DND-41 (cell line): ENCODE measurements at regions not wholly inside any gene's neighbourhood (a gene's known extent, or its start where the extent isn't known, plus 50 kb on each side); places are given as distances from the start of the nearest gene placed in this dataset.

Source experiments
- ATAC-seq: fragments of 200-7000 bp; cut with Tn5 transposase; 3 replicates; pipeline ENCODE4 v1.9.1; 2021; ENCODE audit warnings: low read depth; ENCODE audit not compliant: insufficient read depth
- DNase-seq: peaks from one replicate; pipeline ENCODE4 v3.0.0-alpha.2; 2020
- H2AFZ ChIP-seq: 2 replicates; pipeline ENCODE4 v1.6.0; 2012; ENCODE audit warnings: low read depth, low read length
- H3K27ac ChIP-seq: 2 replicates; pipeline ENCODE4 v1.5.1; 2012; ENCODE audit warnings: low read length, inconsistent platforms
- H3K27me3 ChIP-seq: fragments of 200-600 bp; sonication (generic); 2 replicates; pipeline ENCODE4 v1.6.0; 2012; ENCODE audit warnings: low read length, mild to moderate bottlenecking, inconsistent platforms; ENCODE audit not compliant: insufficient read depth, poor library complexity
- H3K36me3 ChIP-seq: 2 replicates; pipeline ENCODE4 v1.5.1; 2012; ENCODE audit warnings: low read length, inconsistent platforms; ENCODE audit not compliant: insufficient read depth
- H3K4me1 ChIP-seq: 2 replicates; pipeline ENCODE4 v1.5.1; 2012; ENCODE audit warnings: mild to moderate bottlenecking, low read length; ENCODE audit not compliant: insufficient read depth
- H3K4me2 ChIP-seq: 2 replicates; pipeline ENCODE4 v1.6.0; 2012; ENCODE audit warnings: mild to moderate bottlenecking, moderate library complexity, low read length, inconsistent platforms; ENCODE audit not compliant: insufficient read depth
- H3K4me3 ChIP-seq, 2 experiments: fragments of 200-600 bp in 1 of 2; shearing (Covaris generic) in 1 of 2; 2 replicates each; pipeline ENCODE4 v1.5.1; 2012 to 2016; ENCODE audit warnings: inconsistent platforms in 2 of 2, low read length in 2 of 2, mild to moderate bottlenecking in 2 of 2, low read depth in 1 of 2, moderate library complexity in 1 of 2
- H3K79me2 ChIP-seq: 2 replicates; pipeline ENCODE4 v1.6.0; 2012; ENCODE audit warnings: low read length, inconsistent platforms; ENCODE audit not compliant: insufficient read depth
- H3K9ac ChIP-seq: 2 replicates; pipeline ENCODE4 v1.6.0; 2012; ENCODE audit warnings: low read depth, mild to moderate bottlenecking, inconsistent platforms, low read length, moderate library complexity
- H3K9me3 ChIP-seq: 2 replicates; pipeline ENCODE4 v1.5.1; 2012; ENCODE audit warnings: low read length, moderate library complexity, mild to moderate bottlenecking, inconsistent platforms; ENCODE audit not compliant: insufficient read depth, severe bottlenecking
- H4K20me1 ChIP-seq: 2 replicates; pipeline ENCODE4 v1.6.0; 2012; ENCODE audit warnings: low read length; ENCODE audit not compliant: insufficient read depth
- EZH2 ChIP-seq: IDR thresholded peaks from 3 replicates; pipeline ENCODE4 v1.6.1; 2012; ENCODE audit warnings: borderline replicate concordance, low read depth, mild to moderate bottlenecking, moderate library complexity, low read length, inconsistent platforms; ENCODE audit not compliant: severe bottlenecking
- TF ChIP-seq, protein P1 (sequence below): IDR thresholded peaks from 2 replicates; pipeline ENCODE4 v1.5.1; 2012; ENCODE audit warnings: borderline replicate concordance, low read length, moderate library complexity, mild to moderate bottlenecking; ENCODE audit not compliant: poor library complexity, severe bottlenecking; ENCODE audit errors: extremely low read depth

GRCh38 chr10:130357226-130357625 lies 221.0 kb downstream of the GLRX3 start:
- TF ChIP-seq, protein P1, sequence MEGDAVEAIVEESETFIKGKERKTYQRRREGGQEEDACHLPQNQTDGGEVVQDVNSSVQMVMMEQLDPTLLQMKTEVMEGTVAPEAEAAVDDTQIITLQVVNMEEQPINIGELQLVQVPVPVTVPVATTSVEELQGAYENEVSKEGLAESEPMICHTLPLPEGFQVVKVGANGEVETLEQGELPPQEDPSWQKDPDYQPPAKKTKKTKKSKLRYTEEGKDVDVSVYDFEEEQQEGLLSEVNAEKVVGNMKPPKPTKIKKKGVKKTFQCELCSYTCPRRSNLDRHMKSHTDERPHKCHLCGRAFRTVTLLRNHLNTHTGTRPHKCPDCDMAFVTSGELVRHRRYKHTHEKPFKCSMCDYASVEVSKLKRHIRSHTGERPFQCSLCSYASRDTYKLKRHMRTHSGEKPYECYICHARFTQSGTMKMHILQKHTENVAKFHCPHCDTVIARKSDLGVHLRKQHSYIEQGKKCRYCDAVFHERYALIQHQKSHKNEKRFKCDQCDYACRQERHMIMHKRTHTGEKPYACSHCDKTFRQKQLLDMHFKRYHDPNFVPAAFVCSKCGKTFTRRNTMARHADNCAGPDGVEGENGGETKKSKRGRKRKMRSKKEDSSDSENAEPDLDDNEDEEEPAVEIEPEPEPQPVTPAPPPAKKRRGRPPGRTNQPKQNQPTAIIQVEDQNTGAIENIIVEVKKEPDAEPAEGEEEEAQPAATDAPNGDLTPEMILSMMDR = no peak
- TF ChIP-seq EZH2 = no peak
- ATAC-seq (no peak), DNase-seq (no peak)
- H3K27me3 ChIP-seq = no peaks in the 10 kb centered on the region
- H3K4me3 ChIP-seq = no peak overlapping the region
- H3K79me2 ChIP-seq = no peaks in the 10 kb centered on the region
- H3K4me2 ChIP-seq = no peak overlapping the region
- H3K36me3 ChIP-seq = no peaks in the 10 kb centered on the region
- H3K9ac ChIP-seq = no peak overlapping the region
- no peaks in the 10 kb centered on the region for H4K20me1 ChIP-seq
- no peaks in the 10 kb centered on the region for H3K4me1 ChIP-seq
- H3K9me3 ChIP-seq = no peaks in the 10 kb centered on the region
- H3K27ac ChIP-seq = no peak overlapping the region
- H2AFZ ChIP-seq = no peak overlapping the region

- no peak overlapping the region for H3K4me3 ChIP-seq
Observed at GRCh38 chr10:130357951-130358350, 221.8 kb downstream of the GLRX3 start.

GRCh38 chr10:130358981-130359650 lies 222.9 kb downstream of the GLRX3 start:
- DNase-seq = no peak
- H3K27ac ChIP-seq = no peak overlapping the region

More at GRCh38 chr10:130357951-130358350, 221.8 kb downstream of the GLRX3 start:
- Histone ChIP-seq H3K4me1 (no peaks in the 10 kb centered on the region), H3K4me2 (no peak overlapping the region), H3K27me3 (no peaks in the 10 kb centered on the region), H3K9me3 (no peaks in the 10 kb centered on the region), H3K79me2 (no peaks in the 10 kb centered on the region), H3K36me3 (no peaks in the 10 kb centered on the region), H2AFZ (no peak overlapping the region), H3K9ac (no peak overlapping the region), H4K20me1 (no peaks in the 10 kb centered on the region), H3K27ac (no peak overlapping the region)
- ATAC-seq (no peak), DNase-seq (no peak)
- no peak for TF ChIP-seq EZH2
- TF ChIP-seq, protein P1 = no peak

More at GRCh38 chr10:130358981-130359650, 222.9 kb downstream of the GLRX3 start:
- Histone ChIP-seq H3K9ac (no peak overlapping the region), H3K9me3 (no peaks in the 10 kb centered on the region), H3K79me2 (no peaks in the 10 kb centered on the region), H3K4me2 (no peak overlapping the region), H3K4me3 (no peak overlapping the region), H4K20me1 (no peaks in the 10 kb centered on the region), H2AFZ (no peak overlapping the region), H3K36me3 (no peaks in the 10 kb centered on the region), H3K27me3 (no peaks in the 10 kb centered on the region), H3K4me1 (no peaks in the 10 kb centered on the region)
- no peak for ATAC-seq
- TF ChIP-seq, protein P1 = no peak
